HG02870 (cell line): ENCODE measurements at regions not wholly inside any gene's neighbourhood (a gene's known extent, or its start where the extent isn't known, plus 50 kb on each side); places are given as distances from the start of the nearest gene placed in this dataset.

Source experiments
- ATAC-seq: cut with Tn5 transposase; IDR thresholded peaks from one replicate; pipeline ENCODE4 v1.9.1; 2021; ENCODE audit warnings: mild to moderate bottlenecking, moderate library complexity; ENCODE audit not compliant: unreplicated experiment

- no peak for ATAC-seq
Measured at GRCh38 chr2:64361151-64361938, 92.6 kb upstream of the LGALSL start.

GRCh38 chr2:64362562-64363026 lies 91.4 kb upstream of the LGALSL start:
- no peak for ATAC-seq

GRCh38 chr2:64363140-64363539 lies 90.8 kb upstream of the LGALSL start:
- no peak for ATAC-seq

- no peak for ATAC-seq
Measured at GRCh38 chr2:64363848-64364247, 90.1 kb upstream of the LGALSL start.

- no peak for ATAC-seq
Measured at GRCh38 chr2:64367444-64368232, 86.3 kb upstream of the LGALSL start.

GRCh38 chr2:64369706-64370105 lies 84.3 kb upstream of the LGALSL start:
- ATAC-seq = no peak

GRCh38 chr2:64371727-64372126 lies 82.2 kb upstream of the LGALSL start:
- no peak for ATAC-seq

GRCh38 chr2:64374686-64375085 lies 79.3 kb upstream of the LGALSL start:
- ATAC-seq = no peak

GRCh38 chr2:64376926-64377325 lies 77.0 kb upstream of the LGALSL start:
- ATAC-seq = no peak

GRCh38 chr2:64379186-64379585 lies 74.8 kb upstream of the LGALSL start:
- ATAC-seq = no peak

- ATAC-seq = no peak
Measured at GRCh38 chr2:64380853-64381527, 73.0 kb upstream of the LGALSL start.

- ATAC-seq = no peak
Measured at GRCh38 chr2:64383016-64383591, 70.9 kb upstream of the LGALSL start.

GRCh38 chr2:64383881-64384280 lies 70.1 kb upstream of the LGALSL start:
- no peak for ATAC-seq

- ATAC-seq = no peak
Measured at GRCh38 chr2:64386676-64387075, 67.3 kb upstream of the LGALSL start.

- no peak for ATAC-seq
Measured at GRCh38 chr2:64390586-64390985, 63.4 kb upstream of the LGALSL start.

- ATAC-seq = no peak
Measured at GRCh38 chr2:64391424-64391823, 62.5 kb upstream of the LGALSL start.

GRCh38 chr2:64391940-64392339 lies 62.0 kb upstream of the LGALSL start:
- ATAC-seq = no peak

- no peak for ATAC-seq
Measured at GRCh38 chr2:64392529-64392928, 61.4 kb upstream of the LGALSL start.

GRCh38 chr2:64393383-64394010 lies 60.5 kb upstream of the LGALSL start:
- no peak for ATAC-seq

GRCh38 chr2:64394153-64394552 lies 59.8 kb upstream of the LGALSL start:
- no peak for ATAC-seq

GRCh38 chr2:64396001-64396400 lies 58.0 kb upstream of the LGALSL start:
- no peak for ATAC-seq
